NB4 (cell line): ENCODE measurements at regions not wholly inside any gene's neighbourhood (a gene's known extent, or its start where the extent isn't known, plus 50 kb on each side); places are given as distances from the start of the nearest gene placed in this dataset.

Experiments used
- CTCF ChIP-seq: IDR thresholded peaks from one replicate; pipeline ENCODE4 v1.5.1; 2012; ENCODE audit warnings: low read depth, low read length
- MAX ChIP-seq: IDR thresholded peaks from 2 replicates; pipeline ENCODE4 v1.6.1; 2011; ENCODE audit warnings: low read depth, low read length
- MYC ChIP-seq: IDR thresholded peaks from 2 replicates; pipeline ENCODE4 v1.6.1; 2011; ENCODE audit warnings: low read depth, low read length
- POLR2A ChIP-seq: IDR thresholded peaks from 2 replicates; pipeline ENCODE4 v1.6.1; 2011; ENCODE audit warnings: mild to moderate bottlenecking; ENCODE audit not compliant: insufficient read length; ENCODE audit errors: extremely low read depth

GRCh38 chr1:199861020-199861795, 166.3 kb upstream of the NR5A2 start:
- TF ChIP-seq POLR2A (no peak), CTCF (no peak), MYC (no peak), MAX (no peak)
